Heart right ventricle (tissue), 16 donors: ENCODE measurements at regions not wholly inside any gene's neighbourhood (a gene's known extent, or its start where the extent isn't known, plus 50 kb on each side); places are given as distances from the start of the nearest gene placed in this dataset.

Experiments used
- ATAC-seq, 8 donors: fragments of 200-7000 bp; cut with Tn5 transposase; one replicate each; pipeline ENCODE4 v1.9.1; 2020; ENCODE audit warnings: mild to moderate bottlenecking in 8 of 8, moderate library complexity in 8 of 8, moderate number of reproducible peaks in 1 of 8
- DNase-seq, 2 donors: peaks; one replicate each; pipeline ENCODE4 v3.0.0-alpha.2; 2020
- H3K27ac ChIP-seq, 10 donors: fragments of 200-600 bp; sonication (generic) in 2 of 10; one replicate each; pipeline versions ENCODE4 v1.5.0 to v1.8.0; 2020 to 2022; ENCODE audit warnings: mild to moderate bottlenecking in 3 of 10
- H3K27me3 ChIP-seq, 7 donors: fragments of 200-600 bp; one replicate each; pipeline ENCODE4 v1.8.0; 2021 to 2022; ENCODE audit warnings: mild to moderate bottlenecking in 2 of 7
- H3K36me3 ChIP-seq, 9 donors: fragments of 200-600 bp; sonication (generic) in 1 of 9; one replicate each; pipeline versions ENCODE4 v1.5.0 to v1.8.0; 2020 to 2022; ENCODE audit warnings: mild to moderate bottlenecking in 2 of 9
- H3K4me1 ChIP-seq, 9 donors: fragments of 200-600 bp; sonication (generic) in 1 of 9; one replicate each; pipeline versions ENCODE4 v1.5.0 to v1.8.0; 2020 to 2022; ENCODE audit warnings: mild to moderate bottlenecking in 4 of 9
- H3K4me3 ChIP-seq, 10 donors: fragments of 200-600 bp; sonication (generic) in 2 of 10; one replicate each; pipeline versions ENCODE4 v1.5.0 to v1.8.0; 2020 to 2022; ENCODE audit warnings: mild to moderate bottlenecking in 7 of 10, moderate library complexity in 2 of 10
- H3K9me3 ChIP-seq, 11 donors: fragments of 200-600 bp in 10 of 11; sonication (generic) in 2 of 11; one replicate each; pipeline versions ENCODE4 v1.5.0 to v1.8.0; 2013 to 2022; ENCODE audit warnings: mild to moderate bottlenecking in 2 of 11, control low read depth in 1 of 11, moderate library complexity in 1 of 11
- CTCF ChIP-seq, 9 donors: fragments of 200-600 bp; sonication (generic) in 2 of 9; IDR thresholded peaks; one replicate each; pipeline versions ENCODE4 v1.5.0 to v1.8.0; 2021 to 2022; ENCODE audit warnings: antibody characterized with exemption in 9 of 9, mild to moderate bottlenecking in 5 of 9, moderate library complexity in 1 of 9
- WGBS, 2 donors: extraction: QIAGEN DNeasy Blood & Tissue Kit; methylation state at CpG; one replicate each; pipeline ENCODE4 v1.1.7; 2013; ENCODE audit warnings: inconsistent platforms in 1 of 2; 5-methylcytosine and 5-hydroxymethylcytosine counted together
- intact Hi-C, 10 donors: fragments of 100-400 bp; cut with DNase I; formaldehyde crosslinking; loops; one replicate each; pipeline versions ENCODE4 v1.11.1 to v1.14.2; 2022
- donor health status: Arrhythmogenic right ventricular cardiomyopathy.
- donor health status: ischemic (EF 13 %, LVEDD 7.1; RV severe dilation, severe dysfunction).
- donor health status: healthy with polysubstance abuse.
- donor health status: DM: no; HTN: yes; CAD: no.
- donor health status: DM: no; HTN: no; CAD: no.
- donor health status: ischemic (EF 25% LVEDD 6.9; RV normal size, moderate dysfunction).
- donor health status: ischemic (EF 25% LVEDD 5.7; RV mildly dilated, moderate dysfunction).
- donor health status: healthy.
- donor health status: DM: yes; HTN: yes; CAD: no.
- donor health status: Ischemic cardiomyopathy.
- donor health status: ischemic (EF 35%, LVEDD 5.7; RV mildly dilated, moderate dysfunction).
- donor health status: nonischemic (EF 11% LVEDD 7.7; RV severe dilation, severe dysfunction).
- donor health status: DM: yes; HTN: yes; CAD: no.
- donor health status: PGD.
- donor health status: ischemic (EF 29% LVEDD 5.4; RV normal size, mild dysfunction).
- donor health status: nonischemic (EF 23%, LVEDD 6.1; RV moderate dilation, normal function).

- no peaks in the 10 kb centered on the region for H3K9me3 ChIP-seq
- no peaks in the 10 kb centered on the region for H3K4me1 ChIP-seq
- H3K27me3 ChIP-seq: no peaks in the 10 kb centered on the region
- WGBS, 2 donors: 81 to 82% methylated on average over 4 of the region's 4 CpGs
- no peaks in the 10 kb centered on the region for H3K36me3 ChIP-seq
- H3K27ac ChIP-seq: no peak overlapping the region
- no peak for TF ChIP-seq CTCF (IDR thresholded peaks at IDR 0.05)
- DNase-seq (no peak), ATAC-seq (no peak)
- intact Hi-C loops: no loop called here
- no peak overlapping the region for H3K4me3 ChIP-seq
Observed at GRCh38 chr7:41334071-41334862, 368.6 kb downstream of the INHBA start.

GRCh38 chr7:41333511-41333910, 369.4 kb downstream of the INHBA start:
- H3K4me3 ChIP-seq: no peak overlapping the region
- ATAC-seq (no peak), DNase-seq (no peak)
- intact Hi-C loops: no loop called here
- no peak overlapping the region for H3K27ac ChIP-seq
- H3K4me1 ChIP-seq: no peaks in the 10 kb centered on the region
- H3K36me3 ChIP-seq: no peaks in the 10 kb centered on the region
- TF ChIP-seq CTCF (IDR thresholded peaks at IDR 0.05): no peak
- H3K9me3 ChIP-seq: no peaks in the 10 kb centered on the region
- H3K27me3 ChIP-seq: no peaks in the 10 kb centered on the region

- no peak for TF ChIP-seq CTCF (IDR thresholded peaks at IDR 0.05)
- Histone ChIP-seq H3K4me1 (no peaks in the 10 kb centered on the region), H3K36me3 (no peaks in the 10 kb centered on the region), H3K4me3 (no peak overlapping the region), H3K27me3 (no peaks in the 10 kb centered on the region), H3K9me3 (no peaks in the 10 kb centered on the region), H3K27ac (no peak overlapping the region)
- intact Hi-C loops: no loop called here
- ATAC-seq: no peak
- DNase-seq: no peak
- 93 to 94% methylated on average over 9 of the region's 9 CpGs for WGBS, 2 donors
Observed at GRCh38 chr7:41331194-41331593, 371.7 kb downstream of the INHBA start.

- no peaks in the 10 kb centered on the region for H3K4me1 ChIP-seq
- no peak for TF ChIP-seq CTCF (IDR thresholded peaks at IDR 0.05)
- intact Hi-C loops: no loop called here
- H3K27ac ChIP-seq: no peak overlapping the region
- H3K4me3 ChIP-seq: no peak overlapping the region
- DNase-seq (no peak), ATAC-seq (no peak)
- WGBS, 2 donors: 78 to 88% methylated on average over 3 of the region's 3 CpGs
- H3K36me3 ChIP-seq: no peaks in the 10 kb centered on the region
- no peaks in the 10 kb centered on the region for H3K9me3 ChIP-seq
- H3K27me3 ChIP-seq: no peaks in the 10 kb centered on the region
Observed at GRCh38 chr7:41328544-41328943, 374.3 kb downstream of the INHBA start.
